WI38 (cell line): ENCODE measurements at regions not wholly inside any gene's neighbourhood (a gene's known extent, or its start where the extent isn't known, plus 50 kb on each side); places are given as distances from the start of the nearest gene placed in this dataset.

ENCODE experiments used
- H3K4me3 ChIP-seq: 2 replicates; pipeline ENCODE4 v1.5.1; 2011; ENCODE audit warnings: low read depth, mild to moderate bottlenecking, control low read depth, low read length
- CTCF ChIP-seq: IDR thresholded peaks from 2 replicates; pipeline ENCODE4 v1.5.1; 2012; ENCODE audit warnings: low read depth, mild to moderate bottlenecking, control low read depth, low read length

- no peak for TF ChIP-seq CTCF
- H3K4me3 ChIP-seq: no peak overlapping the region
These were observed 372.8 kb upstream of the SHH start for GRCh38 chr7:156185076-156185475.

DNA sequence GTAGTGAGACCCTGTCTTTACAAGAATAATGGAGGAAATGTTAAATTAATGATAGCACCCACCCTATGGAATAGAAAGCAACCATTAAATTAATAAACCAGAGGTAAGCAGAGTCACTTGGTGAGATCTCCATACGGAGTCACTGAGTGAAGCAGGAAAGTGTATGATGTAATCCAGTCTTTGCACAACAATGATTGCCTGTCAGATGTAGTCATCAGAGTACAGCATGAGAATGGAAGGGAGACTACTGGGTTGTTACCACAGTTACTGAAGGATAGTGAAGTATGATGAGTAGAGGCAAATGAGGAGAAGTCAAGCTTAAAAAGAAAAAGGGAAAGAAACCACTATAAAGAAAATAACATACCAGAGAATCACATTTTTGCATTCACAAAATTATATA, 371.9 kb upstream of the SHH start:
- H3K4me3 ChIP-seq: no peak overlapping the region
- TF ChIP-seq CTCF: no peak

GRCh38 chr7:156180451-156181229, 368.4 kb upstream of the SHH start:
- H3K4me3 ChIP-seq: no peak overlapping the region
- TF ChIP-seq CTCF: no peak

DNA sequence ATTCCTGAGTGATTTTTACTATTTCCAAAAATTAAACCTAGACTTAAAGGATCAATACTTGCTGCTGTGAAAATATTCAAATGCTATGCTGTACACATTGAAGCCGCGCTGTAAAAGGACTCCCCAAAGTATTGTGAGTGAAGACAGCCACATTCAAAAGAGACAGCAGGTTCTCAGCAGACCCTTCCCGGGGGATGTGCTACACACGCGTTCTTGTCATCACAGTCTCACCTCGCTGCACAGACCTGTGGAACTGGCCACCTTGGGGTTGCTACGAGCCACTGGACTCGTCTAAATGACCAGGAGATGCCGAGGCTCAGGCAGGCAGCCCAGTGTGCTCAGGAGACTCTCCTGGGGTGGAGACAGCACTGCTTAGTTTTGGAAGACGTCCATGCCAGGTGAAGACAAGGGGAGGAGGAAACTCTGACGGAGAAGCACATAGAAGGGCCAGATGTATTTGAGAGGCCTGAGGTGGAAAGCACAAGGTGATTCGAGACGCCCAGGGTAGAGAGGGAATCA, 367.7 kb upstream of the SHH start:
- no peak for TF ChIP-seq CTCF
- no peak overlapping the region for H3K4me3 ChIP-seq

DNA sequence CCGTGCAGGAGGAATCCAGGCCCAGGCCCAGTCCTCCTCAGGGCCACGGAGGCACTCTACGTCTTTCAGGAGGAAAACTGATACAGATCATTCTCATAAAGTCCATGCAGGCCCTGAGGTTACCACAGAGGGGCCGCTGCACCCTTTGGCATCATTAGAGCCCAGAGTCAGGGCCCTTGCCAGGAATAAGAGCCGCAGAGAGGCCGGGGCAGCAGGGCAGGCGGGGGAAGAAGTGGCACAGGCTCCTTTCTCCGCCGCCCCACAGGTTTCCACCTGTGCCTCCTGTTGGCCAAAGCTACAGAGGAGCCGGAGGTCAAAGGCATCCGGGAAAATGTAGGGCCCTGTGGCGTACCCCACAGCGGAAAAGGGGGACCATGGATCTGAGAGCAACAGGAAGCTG, 366.6 kb upstream of the SHH start:
- TF ChIP-seq CTCF: no peak
- H3K4me3 ChIP-seq: no peak overlapping the region

DNA sequence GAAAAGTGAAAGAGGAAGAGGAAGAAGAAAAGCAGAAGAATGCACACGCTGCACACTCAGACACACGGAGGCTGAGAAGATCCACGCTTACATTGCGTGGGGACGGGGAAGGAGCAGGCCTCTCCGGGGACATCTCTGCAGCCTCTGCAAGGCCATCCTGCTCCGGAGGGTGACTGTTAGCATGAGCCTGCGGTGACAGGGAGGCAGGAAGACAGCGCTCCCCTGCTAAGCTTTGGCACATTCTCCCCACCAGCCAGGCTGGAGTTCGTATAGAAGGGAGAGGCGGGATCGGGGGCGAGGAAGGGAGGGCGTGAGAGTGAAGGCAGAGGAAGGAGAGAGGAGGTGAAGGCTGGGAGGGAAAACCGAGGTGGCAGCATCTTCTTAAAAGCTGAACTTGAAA, 366.0 kb upstream of the SHH start:
- no peak for TF ChIP-seq CTCF

GRCh38 chr7:156177422-156178055, 365.3 kb upstream of the SHH start:
- no peak for TF ChIP-seq CTCF

More for the DNA sequence above, 366.0 kb upstream of the SHH start:
- no peak overlapping the region for H3K4me3 ChIP-seq

More at GRCh38 chr7:156177422-156178055, 365.3 kb upstream of the SHH start:
- no peak overlapping the region for H3K4me3 ChIP-seq
